Ovary (tissue), 7 donors: ENCODE measurements at regions not wholly inside any gene's neighbourhood (a gene's known extent, or its start where the extent isn't known, plus 50 kb on each side); places are given as distances from the start of the nearest gene placed in this dataset.

Source experiments
- DNase-seq, 5 donors: peaks; one replicate each; pipeline ENCODE4 v3.0.0-alpha.2; 2019 to 2020
- H3K27ac ChIP-seq, 2 donors: fragments of 200-600 bp; one replicate each; pipeline versions ENCODE4 v1.5.1 to v1.8.0; 2019 to 2022
- H3K27me3 ChIP-seq: fragments of 200-600 bp; one replicate; pipeline ENCODE4 v1.8.0; 2022
- H3K36me3 ChIP-seq: fragments of 200-600 bp; sonication (generic); one replicate; pipeline ENCODE4 v1.5.1; 2019
- H3K4me1 ChIP-seq: one replicate; pipeline ENCODE4 v1.8.1; 2013; ENCODE audit warnings: mild to moderate bottlenecking, moderate library complexity; ENCODE audit not compliant: insufficient read depth
- H3K4me3 ChIP-seq: fragments of 200-600 bp; sonication (generic); one replicate; pipeline ENCODE4 v1.5.1; 2017
- H3K9me3 ChIP-seq, 2 donors: fragments of 200-600 bp in 1 of 2; sonication (generic) in 1 of 2; one replicate each; pipeline versions ENCODE4 v1.5.1 to v1.8.1; 2013 to 2019; ENCODE audit warnings: mild to moderate bottlenecking in 1 of 2, moderate library complexity in 1 of 2
- CTCF ChIP-seq, 3 donors: fragments of 450-650 bp in 2 of 3; fragments of 200-600 bp in 1 of 3; IDR thresholded peaks; one replicate each; pipeline versions ENCODE4 v1.5.1 to v1.8.0; 2016 to 2022; ENCODE audit warnings: antibody characterized with exemption in 3 of 3, mild to moderate bottlenecking in 1 of 3
- EP300 ChIP-seq: sonication (generic); formaldehyde crosslinking; IDR thresholded peaks from one replicate; pipeline ENCODE4 v1.6.1; 2017; ENCODE audit warnings: antibody characterized with exemption
- POLR2A ChIP-seq: fragments of 450-650 bp; IDR thresholded peaks from one replicate; pipeline ENCODE4 v1.6.1; 2017; ENCODE audit warnings: antibody characterized with exemption, mild to moderate bottlenecking, moderate library complexity
- WGBS, 3 donors: extraction: QIAGEN DNeasy Blood & Tissue Kit in 1 of 3; methylation state at CpG; one replicate each; pipeline versions ENCODE4 v1.1.5 to v1.1.7; 2013 to 2017; 5-methylcytosine and 5-hydroxymethylcytosine counted together
- intact Hi-C, 4 donors: fragments of 100-400 bp; cut with DNase I; formaldehyde crosslinking; loops; one replicate each; pipeline versions ENCODE4 v1.11.0 to v1.15.1; 2022 to 2023
- donor health status: DM: no; HTN: no; CAD: no; lungs with moderate emphysema.
- donor health status: DM: no; HTN: no; CAD: no.
- donor health status: Bipolar disorder and iron deficiency.
- donor health status: DM: no; HTN: no; CAD: no.
- donor health status: DM: yes; HTN: yes; CAD: no.

- peak; percentile 79 to 91 (median 85) for DNase-seq
- WGBS, 3 donors, result 31 to 33% (median 32%) methylated on average over 9 of the region's 9 CpGs
- H3K4me1 ChIP-seq, result peaks cover 1% of the 10 kb centered on the region
- intact Hi-C loops, result no loop called here
- H3K36me3 ChIP-seq, result no peaks in the 10 kb centered on the region
- H3K27me3 ChIP-seq, result no peaks in the 10 kb centered on the region
- TF ChIP-seq CTCF (IDR thresholded peaks at IDR 0.05), result no peak
- no peak for TF ChIP-seq POLR2A
- no peak for TF ChIP-seq EP300
- H3K4me3 ChIP-seq, result peak overlapping the region; percentile 8
- peak overlapping the region in 1 of 2 donors; percentile 54 for H3K27ac ChIP-seq
- no peaks in the 10 kb centered on the region for H3K9me3 ChIP-seq
These were observed 155.4 kb upstream of the PDE3A start for GRCh38 chr12:20212658-20213555.

GRCh38 chr12:20213723-20214625, 154.4 kb upstream of the PDE3A start:
- WGBS, 3 donors, result 46 to 51% (median 50%) methylated on average over 7 of the region's 7 CpGs
- H3K27ac ChIP-seq, result peak overlapping the region in 1 of 2 donors; percentile 54

GRCh38 chr12:20220339-20220738, 148.0 kb upstream of the PDE3A start:
- intact Hi-C loops, result no loop called here
- H3K9me3 ChIP-seq, result no peaks in the 10 kb centered on the region
- no peak overlapping the region for H3K27ac ChIP-seq
- H3K36me3 ChIP-seq, result no peaks in the 10 kb centered on the region
- H3K4me3 ChIP-seq, result no peak overlapping the region
- H3K27me3 ChIP-seq, result no peaks in the 10 kb centered on the region
- no peaks in the 10 kb centered on the region for H3K4me1 ChIP-seq
- WGBS, 3 donors, result 88 to 92% (median 90%) methylated on average over 1 of the region's 1 CpG
- no peak for DNase-seq
- TF ChIP-seq POLR2A (no peak), CTCF (IDR thresholded peaks at IDR 0.05) (no peak), EP300 (no peak)

More at GRCh38 chr12:20213723-20214625, 154.4 kb upstream of the PDE3A start:
- TF ChIP-seq CTCF (IDR thresholded peaks at IDR 0.05) (no peak), POLR2A (no peak), EP300 (no peak)
- Histone ChIP-seq H3K9me3 (no peaks in the 10 kb centered on the region), H3K4me1 (peaks cover 1% of the 10 kb centered on the region), H3K4me3 (no peak overlapping the region), H3K36me3 (no peaks in the 10 kb centered on the region), H3K27me3 (no peaks in the 10 kb centered on the region)
- intact Hi-C loops, result no loop called here
- DNase-seq, result peak in 2 of 5 donors; percentile 17 to 41

- H3K27me3 ChIP-seq, result no peaks in the 10 kb centered on the region
- no peaks in the 10 kb centered on the region for H3K4me1 ChIP-seq
- no peak overlapping the region for H3K4me3 ChIP-seq
- TF ChIP-seq CTCF (IDR thresholded peaks at IDR 0.05), result no peak
- TF ChIP-seq POLR2A, result no peak
- TF ChIP-seq EP300, result no peak
- no peaks in the 10 kb centered on the region for H3K36me3 ChIP-seq
- intact Hi-C loops, result loop anchor here in 1 of 4 donors (10.0 kb wide), 1 partner anchor 152 kb away; no protein-coding TSS in a partner anchor
- no peaks in the 10 kb centered on the region for H3K9me3 ChIP-seq
- DNase-seq, result no peak
- H3K27ac ChIP-seq, result no peak overlapping the region
- 69 to 76% (median 74%) methylated on average over 5 of the region's 5 CpGs for WGBS, 3 donors
These were observed 135.2 kb upstream of the PDE3A start for GRCh38 chr12:20232931-20233675.
